Lower leg skin (tissue), 3 donors: ENCODE measurements at regions not wholly inside any gene's neighbourhood (a gene's known extent, or its start where the extent isn't known, plus 50 kb on each side); places are given as distances from the start of the nearest gene placed in this dataset.

Source experiments
- POLR2A ChIP-seq, 2 donors: fragments of 450-650 bp; IDR thresholded peaks; one replicate each; pipeline ENCODE4 v1.6.1; 2016 to 2017; ENCODE audit warnings: antibody characterized with exemption in 2 of 2, mild to moderate bottlenecking in 1 of 2, moderate library complexity in 1 of 2
- TF ChIP-seq, protein P1 (sequence below), 3 donors: fragments of 450-650 bp; IDR thresholded peaks; one replicate each; pipeline ENCODE4 v1.5.1; 2016; ENCODE audit warnings: antibody characterized with exemption in 3 of 3, mild to moderate bottlenecking in 3 of 3, moderate library complexity in 2 of 3

- TF ChIP-seq, protein P1, sequence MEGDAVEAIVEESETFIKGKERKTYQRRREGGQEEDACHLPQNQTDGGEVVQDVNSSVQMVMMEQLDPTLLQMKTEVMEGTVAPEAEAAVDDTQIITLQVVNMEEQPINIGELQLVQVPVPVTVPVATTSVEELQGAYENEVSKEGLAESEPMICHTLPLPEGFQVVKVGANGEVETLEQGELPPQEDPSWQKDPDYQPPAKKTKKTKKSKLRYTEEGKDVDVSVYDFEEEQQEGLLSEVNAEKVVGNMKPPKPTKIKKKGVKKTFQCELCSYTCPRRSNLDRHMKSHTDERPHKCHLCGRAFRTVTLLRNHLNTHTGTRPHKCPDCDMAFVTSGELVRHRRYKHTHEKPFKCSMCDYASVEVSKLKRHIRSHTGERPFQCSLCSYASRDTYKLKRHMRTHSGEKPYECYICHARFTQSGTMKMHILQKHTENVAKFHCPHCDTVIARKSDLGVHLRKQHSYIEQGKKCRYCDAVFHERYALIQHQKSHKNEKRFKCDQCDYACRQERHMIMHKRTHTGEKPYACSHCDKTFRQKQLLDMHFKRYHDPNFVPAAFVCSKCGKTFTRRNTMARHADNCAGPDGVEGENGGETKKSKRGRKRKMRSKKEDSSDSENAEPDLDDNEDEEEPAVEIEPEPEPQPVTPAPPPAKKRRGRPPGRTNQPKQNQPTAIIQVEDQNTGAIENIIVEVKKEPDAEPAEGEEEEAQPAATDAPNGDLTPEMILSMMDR (IDR thresholded peaks at IDR 0.05), result no peak
- no peak for TF ChIP-seq POLR2A (IDR thresholded peaks at IDR 0.05)
Observed at GRCh38 chr2:176743671-176744070, 468.9 kb upstream of the HNRNPA3 start.
